ENCODE measurements at regions not wholly inside any gene's neighbourhood (a gene's known extent, or its start where the extent isn't known, plus 50 kb on each side); places are given as distances from the start of the nearest gene placed in this dataset.
"Not testable (repeated sequence)": the region's sequence is repeated elsewhere in the genome, so short reads cannot be mapped to it uniquely, and the experiment has no call there.

- not testable (repeated sequence) for TF ChIP-seq POLR2A (IDR thresholded peaks at IDR 0.05; ENCODE audit: low read depth); CTCF (IDR thresholded peaks at IDR 0.05)
These were observed 94.8 kb upstream of the CRYM start for GRCh38 chr16:21372862-21373261.
